ENCODE measurements at regions not wholly inside any gene's neighbourhood (a gene's known extent, or its start where the extent isn't known, plus 50 kb on each side); places are given as distances from the start of the nearest gene placed in this dataset.
"Not testable (repeated sequence)": the region's sequence is repeated elsewhere in the genome, so short reads cannot be mapped to it uniquely, and the experiment has no call there.

GRCh38 chr7:152504816-152505215 is 69.0 kb upstream of the KMT2C start:
- intact Hi-C loops (cut with micrococcal nuclease): no loop called here
- peaks cover 3% of the 10 kb centered on the region for H3K27me3 Mint-ChIP-seq
- H3K27ac Mint-ChIP-seq: no peak overlapping the region
- no peaks in the 10 kb centered on the region for H3K9me3 Mint-ChIP-seq
- no peak overlapping the region for H3K4me3 Mint-ChIP-seq
- no peaks in the 10 kb centered on the region for H3K36me3 Mint-ChIP-seq (ENCODE audit: low read depth)
- no peaks in the 10 kb centered on the region for H3K4me1 Mint-ChIP-seq (ENCODE audit: low read depth)

- Mint-ChIP-seq H3K4me3 (no peak overlapping the region), H3K9me3 (no peaks in the 10 kb centered on the region), H3K36me3 (ENCODE audit: low read depth) (no peaks in the 10 kb centered on the region), H3K27ac (no peak overlapping the region), H3K27me3 (no peaks in the 10 kb centered on the region), H3K4me1 (ENCODE audit: low read depth) (no peaks in the 10 kb centered on the region)
- intact Hi-C loops (cut with micrococcal nuclease): no loop called here
Observed at GRCh38 chr7:152504367-152504766, 68.6 kb upstream of the KMT2C start.

GRCh38 chr7:152502813-152503790 is 67.3 kb upstream of the KMT2C start:
- H3K27ac Mint-ChIP-seq: no peak overlapping the region
- H3K4me3 Mint-ChIP-seq: no peak overlapping the region
- intact Hi-C loops (cut with micrococcal nuclease): no loop called here
- no peaks in the 10 kb centered on the region for H3K9me3 Mint-ChIP-seq
- no peaks in the 10 kb centered on the region for H3K27me3 Mint-ChIP-seq
- no peaks in the 10 kb centered on the region for H3K36me3 Mint-ChIP-seq (ENCODE audit: low read depth)
- H3K4me1 Mint-ChIP-seq (ENCODE audit: low read depth): no peaks in the 10 kb centered on the region

GRCh38 chr7:152501506-152501905 is 65.7 kb upstream of the KMT2C start:
- Mint-ChIP-seq H3K9me3 (no peaks in the 10 kb centered on the region), H3K36me3 (ENCODE audit: low read depth) (no peaks in the 10 kb centered on the region), H3K27ac (no peak overlapping the region), H3K27me3 (no peaks in the 10 kb centered on the region), H3K4me1 (ENCODE audit: low read depth) (no peaks in the 10 kb centered on the region), H3K4me3 (no peak overlapping the region)
- intact Hi-C loops (cut with micrococcal nuclease): no loop called here

GRCh38 chr7:152499969-152500368 is 64.2 kb upstream of the KMT2C start:
- H3K9me3 Mint-ChIP-seq; H3K4me1 Mint-ChIP-seq (ENCODE audit: low read depth); H3K27me3 Mint-ChIP-seq; intact Hi-C loops (cut with micrococcal nuclease); H3K4me3 Mint-ChIP-seq; H3K36me3 Mint-ChIP-seq (ENCODE audit: low read depth); H3K27ac Mint-ChIP-seq: not testable (repeated sequence)

GRCh38 chr7:152495867-152496266 is 60.1 kb upstream of the KMT2C start:
- H3K4me1 Mint-ChIP-seq (ENCODE audit: low read depth): no peaks in the 10 kb centered on the region
- no peak overlapping the region for H3K27ac Mint-ChIP-seq
- H3K27me3 Mint-ChIP-seq: no peaks in the 10 kb centered on the region
- intact Hi-C loops (cut with micrococcal nuclease): no loop called here
- no peaks in the 10 kb centered on the region for H3K36me3 Mint-ChIP-seq (ENCODE audit: low read depth)
- H3K9me3 Mint-ChIP-seq: no peaks in the 10 kb centered on the region
- no peak overlapping the region for H3K4me3 Mint-ChIP-seq

- H3K36me3 Mint-ChIP-seq (ENCODE audit: low read depth): no peaks in the 10 kb centered on the region
- no peaks in the 10 kb centered on the region for H3K4me1 Mint-ChIP-seq (ENCODE audit: low read depth)
- H3K27me3 Mint-ChIP-seq: peaks cover 1% of the 10 kb centered on the region
- intact Hi-C loops (cut with micrococcal nuclease): no loop called here
- H3K27ac Mint-ChIP-seq: no peak overlapping the region
- no peak overlapping the region for H3K4me3 Mint-ChIP-seq
- no peaks in the 10 kb centered on the region for H3K9me3 Mint-ChIP-seq
Observed at GRCh38 chr7:152492952-152493351, 57.1 kb upstream of the KMT2C start.

GRCh38 chr7:152489044-152489443 is 53.2 kb upstream of the KMT2C start:
- Mint-ChIP-seq H3K9me3 (no peaks in the 10 kb centered on the region), H3K27ac (no peak overlapping the region), H3K36me3 (ENCODE audit: low read depth) (no peaks in the 10 kb centered on the region), H3K4me1 (ENCODE audit: low read depth) (peaks cover 5% of the 10 kb centered on the region), H3K27me3 (peaks cover 1% of the 10 kb centered on the region), H3K4me3 (no peak overlapping the region)
- intact Hi-C loops (cut with micrococcal nuclease): no loop called here

GRCh38 chr7:152486968-152487367 is 51.2 kb upstream of the KMT2C start:
- H3K4me1 Mint-ChIP-seq (ENCODE audit: low read depth): peaks cover 15% of the 10 kb centered on the region
- no peak overlapping the region for H3K27ac Mint-ChIP-seq
- no peaks in the 10 kb centered on the region for H3K36me3 Mint-ChIP-seq (ENCODE audit: low read depth)
- intact Hi-C loops (cut with micrococcal nuclease): no loop called here
- peaks cover 3% of the 10 kb centered on the region for H3K27me3 Mint-ChIP-seq
- no peaks in the 10 kb centered on the region for H3K9me3 Mint-ChIP-seq
- H3K4me3 Mint-ChIP-seq: no peak overlapping the region

- no peaks in the 10 kb centered on the region for H3K36me3 Mint-ChIP-seq (ENCODE audit: low read depth)
- H3K27me3 Mint-ChIP-seq: peaks cover 3% of the 10 kb centered on the region
- H3K27ac Mint-ChIP-seq: no peak overlapping the region
- H3K9me3 Mint-ChIP-seq: no peaks in the 10 kb centered on the region
- peaks cover 15% of the 10 kb centered on the region for H3K4me1 Mint-ChIP-seq (ENCODE audit: low read depth)
- H3K4me3 Mint-ChIP-seq: no peak overlapping the region
- intact Hi-C loops (cut with micrococcal nuclease): no loop called here
Observed at GRCh38 chr7:152485826-152486225, 50.0 kb upstream of the KMT2C start.
